ENCODE measurements at regions not wholly inside any gene's neighbourhood (a gene's known extent, or its start where the extent isn't known, plus 50 kb on each side); places are given as distances from the start of the nearest gene placed in this dataset.
"Not testable (repeated sequence)": the region's sequence is repeated elsewhere in the genome, so short reads cannot be mapped to it uniquely, and the experiment has no call there.

DNA sequence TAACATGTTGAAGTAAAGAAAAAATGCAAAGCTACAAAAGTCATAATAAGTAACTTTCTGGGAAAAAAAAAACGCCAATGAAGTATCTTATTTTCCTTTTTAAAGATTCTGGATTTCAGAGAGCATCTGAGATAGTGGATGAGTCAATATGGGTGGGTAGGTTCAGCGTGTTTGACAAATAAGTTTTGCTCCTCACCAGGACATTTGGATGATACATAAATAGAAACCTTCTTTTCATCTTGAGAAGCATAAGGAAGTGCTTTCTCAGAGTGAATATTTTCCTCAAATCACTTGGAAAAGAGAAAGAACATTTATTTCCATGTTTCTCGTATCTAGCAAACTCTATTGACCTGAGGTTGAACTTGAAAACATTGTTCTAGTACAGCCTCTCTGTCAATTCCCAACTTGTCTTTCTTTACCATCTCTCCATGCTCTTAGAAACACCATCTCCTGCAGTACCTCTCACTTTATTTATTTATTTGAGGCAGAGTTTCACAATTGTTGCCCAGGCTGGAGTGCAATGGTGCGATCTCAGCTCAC, 463.2 kb downstream of the KLF5 start:
- peak; percentile 2 for DNase-seq (ENCODE audit: low read depth)

DNA sequence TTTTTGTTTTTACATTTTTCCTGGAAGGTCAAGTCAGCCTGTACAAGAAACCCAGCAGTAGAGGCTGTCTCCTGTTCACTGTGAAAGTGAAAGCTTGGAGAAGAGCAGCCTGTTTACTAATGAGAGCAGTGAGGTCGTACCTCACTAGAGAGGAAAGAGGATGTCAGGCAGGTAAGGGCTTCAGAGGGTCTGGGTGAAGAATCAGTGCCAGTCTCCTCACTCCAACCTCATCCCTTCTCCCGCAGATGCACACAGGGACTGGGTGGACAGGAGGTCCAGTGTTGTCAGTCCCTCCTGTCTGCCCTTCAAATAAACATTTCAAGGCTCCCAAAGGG, 462.5 kb downstream of the KLF5 start:
- DNase-seq (ENCODE audit: low read depth), result no peak

DNA sequence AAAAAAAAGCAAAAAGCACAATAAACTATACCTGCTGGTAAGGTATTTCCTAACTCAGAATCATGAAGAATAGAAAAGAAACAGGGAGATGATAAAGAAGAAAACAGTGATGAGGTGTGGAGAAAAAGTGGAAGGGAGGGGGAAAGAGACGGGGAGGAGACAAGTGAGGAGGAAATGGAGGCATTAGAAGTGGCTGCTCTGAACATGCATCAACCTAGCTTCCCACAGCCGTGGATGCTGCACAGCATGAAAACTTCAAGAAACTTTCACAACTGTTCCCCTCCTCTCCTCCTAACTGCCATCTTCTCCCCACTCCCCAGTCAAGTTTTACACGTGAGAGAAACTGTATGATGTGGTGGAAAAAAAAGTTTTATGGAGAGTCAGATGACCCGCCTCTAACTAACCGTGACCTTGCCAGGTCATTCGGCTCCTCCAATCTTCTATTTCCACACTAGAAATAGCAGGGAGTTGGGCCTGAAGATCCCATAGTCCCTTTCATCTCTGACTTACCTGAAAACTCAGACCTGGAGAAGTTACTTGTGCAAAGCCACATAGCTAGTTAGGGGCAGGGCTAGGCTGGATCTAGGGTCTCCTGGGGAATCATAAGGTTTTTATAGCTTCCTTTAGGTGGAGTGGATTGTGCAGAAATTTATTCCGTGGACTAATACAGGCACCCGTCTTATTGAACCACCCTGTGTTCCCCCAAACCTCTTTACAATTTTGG, 461.9 kb downstream of the KLF5 start:
- no peak for DNase-seq (ENCODE audit: low read depth)

DNA sequence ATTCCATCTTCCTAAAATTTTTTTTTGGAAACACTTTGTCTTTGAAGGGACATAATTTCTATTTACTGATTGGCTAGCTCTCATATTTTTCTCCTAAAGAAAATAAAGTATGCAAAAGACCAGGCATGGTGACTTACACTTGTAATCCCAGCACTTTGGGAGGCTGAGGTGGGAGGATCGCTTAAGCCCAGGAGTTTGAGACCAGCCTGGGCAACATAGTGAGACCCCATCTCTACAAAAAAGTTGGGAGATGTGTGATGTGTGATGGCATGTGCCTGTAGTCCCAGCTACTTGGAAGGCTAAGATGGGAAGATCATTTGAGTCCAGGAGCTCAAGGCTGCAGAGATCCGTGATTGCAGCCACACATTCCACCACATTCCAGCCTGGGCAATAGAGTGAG, 461.3 kb downstream of the KLF5 start:
- DNase-seq (ENCODE audit: low read depth), result not testable (repeated sequence)

DNA sequence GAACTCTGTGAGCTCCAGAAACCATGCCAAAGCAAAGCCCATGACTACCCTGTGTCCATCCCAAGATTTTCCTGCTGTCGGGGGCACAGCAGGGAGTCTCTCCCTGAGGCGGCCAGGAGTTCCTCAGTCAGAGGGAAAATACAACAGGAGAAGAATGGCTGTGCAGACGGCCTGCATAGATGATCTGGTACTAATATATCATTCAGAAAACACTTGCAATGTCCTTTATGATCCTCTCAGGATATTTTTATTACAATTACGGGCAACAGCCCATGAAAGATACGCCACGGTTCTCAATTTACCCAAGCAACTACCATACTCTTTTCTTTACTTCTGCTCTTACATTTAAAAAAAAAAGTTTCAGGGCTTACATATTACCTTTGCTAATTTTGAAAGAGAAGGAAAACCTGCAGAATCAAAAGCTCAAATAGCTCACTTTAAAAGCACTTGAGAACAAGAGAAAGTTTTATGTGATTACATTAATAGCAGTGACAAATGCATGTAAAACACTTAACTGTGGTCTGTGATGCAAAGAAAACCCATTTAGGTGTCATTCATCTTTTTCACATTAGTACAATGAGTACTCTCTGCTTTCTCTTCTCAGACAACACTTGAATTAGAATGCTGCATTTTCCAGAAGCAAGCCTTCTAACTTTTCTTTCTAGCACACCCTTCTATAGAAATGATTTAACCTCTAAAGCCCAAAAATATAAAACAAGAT, 460.8 kb downstream of the KLF5 start:
- no peak for DNase-seq (ENCODE audit: low read depth)

DNA sequence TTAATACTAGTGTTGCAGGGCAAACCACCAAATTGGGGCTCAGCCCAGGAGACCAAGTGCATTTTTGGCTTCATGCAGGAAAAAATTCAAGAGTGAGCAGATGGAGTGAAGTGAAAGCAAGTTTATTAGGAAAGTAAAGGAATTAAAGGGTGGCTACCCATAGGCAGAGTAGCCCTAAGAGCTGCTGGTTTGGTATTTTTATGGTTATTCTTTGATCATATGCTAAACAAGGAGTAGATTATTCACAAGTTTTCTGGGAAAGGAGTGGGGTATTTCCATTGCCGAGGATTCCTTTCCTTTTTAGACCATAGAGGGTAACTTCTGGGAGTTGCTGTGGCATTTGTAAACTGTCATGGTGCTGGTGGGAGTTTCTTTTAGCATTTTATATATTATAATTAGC, 459.0 kb downstream of the KLF5 start:
- DNase-seq (ENCODE audit: low read depth), result no peak

DNA sequence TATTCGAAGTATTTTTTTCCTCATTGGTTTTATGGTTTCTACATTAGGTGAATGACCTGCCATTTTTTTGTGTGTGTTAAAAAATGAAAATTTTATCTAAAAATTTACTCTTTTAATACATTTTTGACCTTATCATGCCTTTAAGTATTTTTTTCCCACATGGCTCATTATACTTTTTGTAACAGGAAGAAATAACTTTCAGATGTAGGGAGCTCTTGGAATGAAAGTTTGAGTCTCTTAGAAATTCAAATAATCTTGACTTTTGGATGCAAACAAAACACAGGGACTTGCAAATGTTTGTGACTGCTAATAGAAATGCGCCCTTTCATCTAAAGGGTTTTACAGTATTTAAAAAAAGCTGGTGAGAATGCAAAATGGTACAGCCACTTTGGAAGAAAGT, 457.9 kb downstream of the KLF5 start:
- DNase-seq (ENCODE audit: low read depth), result no peak

DNA sequence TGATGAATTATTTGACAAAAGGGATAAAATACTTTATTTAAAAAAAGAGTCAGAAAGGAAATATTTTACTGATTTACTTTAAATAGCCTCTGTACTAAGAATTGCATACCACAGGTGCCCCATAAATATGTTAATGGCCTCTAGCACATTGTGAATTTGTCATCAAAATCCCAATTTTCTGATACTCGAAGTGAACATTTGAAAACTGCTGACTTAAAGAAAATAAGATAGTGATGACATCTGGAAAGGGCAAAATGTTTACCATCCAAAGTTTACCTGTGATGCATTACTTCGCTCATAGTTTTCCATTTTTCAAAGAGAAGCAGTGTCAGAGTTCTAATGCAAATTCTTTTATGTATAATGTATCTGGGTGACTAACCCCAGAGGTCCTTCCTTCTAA, 455.4 kb downstream of the KLF5 start:
- no peak for DNase-seq (ENCODE audit: low read depth)

DNA sequence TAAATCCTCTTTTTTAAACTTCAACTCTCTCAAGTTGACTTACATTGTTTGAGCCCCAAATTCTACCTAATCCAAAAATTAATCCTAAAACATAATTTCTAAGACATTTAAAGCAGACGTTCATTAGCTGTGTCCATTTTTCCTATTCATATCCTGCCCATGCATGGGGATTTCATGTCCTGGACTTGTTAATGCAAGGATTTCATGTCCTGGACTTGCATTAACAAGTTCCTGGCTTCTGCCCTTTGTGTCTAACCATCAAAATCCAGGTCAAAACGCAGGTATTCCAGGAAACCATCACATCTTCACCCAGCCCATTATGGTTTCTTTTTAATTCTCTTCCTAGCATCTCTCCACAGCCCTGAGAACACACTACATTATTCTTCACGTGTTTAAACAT, 454.9 kb downstream of the KLF5 start:
- DNase-seq (ENCODE audit: low read depth), result no peak

DNA sequence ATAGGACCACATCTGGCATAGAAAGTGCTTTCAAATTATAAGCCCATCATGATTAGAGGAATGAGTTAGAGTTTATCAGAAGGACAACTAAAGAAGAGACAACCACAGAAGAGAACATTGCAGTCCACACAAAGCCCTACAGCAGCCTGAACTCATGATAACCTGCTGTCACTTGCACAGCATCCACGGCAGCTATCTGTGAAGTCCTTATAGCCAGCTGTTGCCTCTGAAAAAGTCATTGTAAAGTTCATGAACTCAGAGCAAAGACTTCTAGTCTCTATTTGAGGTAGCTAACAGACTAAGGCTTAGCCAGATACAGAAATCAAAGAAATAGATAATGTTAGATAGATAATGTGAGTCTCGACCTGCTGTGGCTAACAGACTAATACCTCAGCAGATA, 450.0 kb downstream of the KLF5 start:
- DNase-seq (ENCODE audit: low read depth), result no peak

DNA sequence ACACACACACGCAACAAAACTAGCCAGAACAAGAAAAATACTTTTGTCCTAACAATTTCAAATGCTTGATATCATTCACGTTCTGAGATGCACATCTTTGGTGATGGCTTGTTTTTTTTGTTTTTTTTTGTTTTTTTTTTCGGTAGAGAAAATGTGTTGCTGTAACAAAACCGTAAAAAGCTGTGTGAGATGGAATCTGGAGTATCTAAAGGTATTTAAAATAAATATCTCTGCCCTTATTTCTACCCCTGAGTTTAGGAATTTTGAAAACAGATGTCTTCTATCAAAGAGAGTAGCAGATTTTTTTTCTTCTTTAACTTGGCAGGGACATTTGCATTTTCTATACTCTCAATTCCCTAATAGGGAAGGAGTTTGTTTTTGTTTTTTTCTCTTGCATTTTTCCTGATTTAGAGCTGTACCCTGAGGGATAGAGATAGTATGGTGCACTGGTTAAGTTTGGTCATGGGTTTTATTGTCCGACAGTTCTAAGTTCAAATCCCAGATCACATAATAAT, 446.6 kb downstream of the KLF5 start:
- DNase-seq (ENCODE audit: low read depth), result no peak

DNA sequence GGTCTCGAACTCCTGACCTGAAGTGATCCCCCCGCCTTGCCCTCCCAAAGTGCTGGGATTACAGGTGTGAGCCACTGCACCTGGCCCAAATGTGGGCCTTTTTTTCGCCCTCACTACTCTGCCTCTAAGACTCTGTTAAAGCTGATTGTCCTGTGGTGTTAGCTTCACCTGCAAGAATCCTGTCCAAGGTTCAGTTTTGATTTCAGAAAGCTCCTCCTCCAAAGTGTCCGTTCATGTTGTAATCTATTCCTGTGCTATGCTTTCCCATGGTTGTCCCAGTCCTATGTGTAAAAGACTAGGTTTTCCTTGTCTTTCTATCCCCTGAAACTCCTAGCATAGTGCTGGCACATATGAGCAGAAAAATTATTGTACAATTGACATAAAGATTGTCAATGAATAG, 440.9 kb downstream of the KLF5 start:
- no peak for DNase-seq (ENCODE audit: low read depth)

DNA sequence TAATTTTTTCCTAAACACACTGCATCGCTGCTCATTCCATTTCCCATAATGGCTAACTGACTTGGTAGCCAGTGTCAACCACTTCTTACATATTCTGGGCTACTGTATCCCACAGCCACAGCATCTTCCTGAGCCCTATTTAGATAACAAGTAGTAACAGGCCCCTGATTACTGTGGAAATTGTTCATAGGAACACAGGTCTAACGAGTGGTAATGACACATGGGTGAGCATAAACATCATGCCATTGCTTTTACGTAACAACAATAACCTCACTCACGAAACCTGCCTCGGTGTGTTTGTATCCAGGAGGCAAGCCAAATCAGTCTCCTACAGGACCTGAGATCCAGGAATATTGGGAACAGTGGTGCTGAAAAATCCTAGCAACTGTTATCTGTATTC, 438.6 kb downstream of the KLF5 start:
- no peak for DNase-seq (ENCODE audit: low read depth)

DNA sequence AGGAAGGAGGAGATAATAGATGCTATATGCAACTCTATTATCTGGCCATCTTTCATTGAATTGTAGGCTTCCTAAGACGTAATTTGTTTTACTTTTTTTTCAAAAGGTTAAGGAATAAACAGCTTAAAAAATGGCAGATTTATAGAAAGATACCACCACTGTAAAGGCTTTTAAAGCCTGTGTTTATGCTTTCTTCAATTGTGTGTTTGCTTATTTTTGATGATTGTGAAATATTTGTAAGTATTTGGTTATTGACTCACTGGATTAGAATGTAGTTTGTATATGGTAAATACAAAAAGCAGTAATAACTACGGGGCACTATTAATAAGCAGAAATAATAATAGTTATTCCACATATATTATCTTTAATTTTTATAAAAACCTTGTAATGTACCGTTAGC, 437.9 kb downstream of the KLF5 start:
- DNase-seq (ENCODE audit: low read depth), result no peak

DNA sequence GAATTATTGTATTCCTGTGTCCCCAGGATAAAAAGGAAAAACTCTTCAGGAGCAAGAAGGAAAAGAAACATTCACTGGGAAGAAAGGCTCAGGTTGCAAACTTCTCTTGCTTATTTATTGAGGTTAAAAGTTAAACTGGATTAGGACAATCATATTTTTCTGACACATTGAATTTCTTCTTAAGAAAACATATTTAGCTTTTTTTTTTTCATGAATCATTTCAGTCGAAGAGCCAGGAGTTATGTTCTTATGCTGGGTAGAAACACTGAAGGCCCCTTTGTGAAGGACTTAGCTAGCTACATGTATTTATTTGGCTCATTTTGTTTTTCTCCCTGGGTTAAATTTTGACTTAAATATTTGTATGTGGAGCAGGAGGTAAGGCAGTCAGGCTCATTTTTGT, 434.0 kb downstream of the KLF5 start:
- DNase-seq (ENCODE audit: low read depth), result peak; percentile 43

DNA sequence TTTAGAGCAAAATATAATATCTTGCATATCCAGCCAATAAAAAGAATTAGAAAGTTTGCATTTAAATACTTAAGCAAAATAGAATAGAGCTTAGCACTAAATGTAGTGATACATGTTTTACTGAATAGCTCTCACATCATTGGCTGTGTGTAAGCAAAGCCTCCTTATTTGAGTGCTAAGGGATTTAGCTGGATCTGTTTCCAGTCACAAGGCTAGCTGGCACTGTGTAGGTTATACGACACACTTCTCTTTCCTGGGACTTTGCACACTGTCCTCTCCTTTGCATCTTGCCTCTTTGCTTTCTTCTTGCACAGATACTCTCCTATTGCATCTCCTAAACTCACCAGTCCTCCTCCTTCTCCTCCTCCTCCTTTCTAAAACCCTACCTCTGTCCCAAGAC, 423.8 kb downstream of the KLF5 start:
- no peak for DNase-seq (ENCODE audit: low read depth)

DNA sequence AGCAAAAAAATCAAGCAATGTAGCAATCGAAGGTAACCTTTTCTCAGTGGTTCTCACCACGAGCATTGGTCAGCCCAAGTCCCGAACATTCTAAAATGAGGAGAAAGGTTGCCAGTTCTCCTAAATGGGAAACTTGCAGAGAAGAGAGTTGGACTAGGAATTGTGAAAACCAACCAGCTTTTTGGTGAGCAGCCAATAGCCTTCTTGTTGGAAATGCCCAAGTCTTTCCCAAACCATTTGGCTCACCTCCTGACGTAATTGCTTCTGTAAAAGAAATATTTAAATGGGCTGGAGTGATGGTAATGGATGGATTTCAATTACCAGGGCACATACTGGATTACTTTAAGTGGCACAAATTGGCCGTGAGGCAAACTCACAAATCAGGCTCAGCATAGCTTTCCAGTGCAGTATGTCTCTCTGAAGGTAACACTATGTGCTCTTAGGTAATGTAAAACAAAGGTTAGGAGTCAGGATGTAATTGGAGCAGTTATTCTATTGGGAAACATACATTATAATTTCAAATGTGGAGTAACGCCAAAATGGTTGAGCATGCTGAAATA, 423.2 kb downstream of the KLF5 start:
- DNase-seq (ENCODE audit: low read depth), result no peak

DNA sequence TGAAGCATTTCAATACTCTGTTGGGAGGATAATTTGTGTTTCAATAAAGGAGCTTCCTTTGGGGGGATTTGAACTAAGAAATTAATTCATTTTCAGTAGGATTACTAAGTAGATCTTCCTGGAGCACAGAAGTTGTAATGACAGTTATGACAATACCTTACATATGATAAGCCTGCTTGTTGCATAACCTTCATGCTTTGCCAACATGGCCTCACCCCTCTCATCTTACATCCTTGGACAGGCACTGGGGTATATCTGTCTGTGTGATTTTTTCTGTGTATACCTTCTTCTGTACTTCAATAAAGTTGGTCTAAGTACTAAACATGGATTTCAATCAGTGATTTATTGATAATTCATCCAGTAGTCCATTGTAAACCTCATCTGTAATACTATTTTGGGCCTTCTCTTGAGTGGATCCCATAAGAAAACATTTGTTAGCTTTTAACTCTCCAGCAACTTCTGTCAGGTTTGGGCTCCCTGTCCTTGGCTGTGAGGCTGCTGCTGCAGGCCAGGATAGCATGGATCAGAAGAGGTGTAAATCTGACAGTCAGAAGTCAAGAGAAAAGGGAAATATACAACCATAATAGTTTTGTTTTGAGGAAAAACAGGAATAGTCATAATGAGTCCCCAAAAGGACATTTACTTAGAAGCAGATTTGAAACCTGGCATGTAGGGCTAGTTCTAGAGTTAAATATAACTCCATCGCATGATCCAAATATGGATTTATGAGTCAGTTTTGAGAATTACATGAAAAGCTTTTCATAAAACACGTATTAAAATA, 422.2 kb downstream of the KLF5 start:
- DNase-seq (ENCODE audit: low read depth), result no peak

DNA sequence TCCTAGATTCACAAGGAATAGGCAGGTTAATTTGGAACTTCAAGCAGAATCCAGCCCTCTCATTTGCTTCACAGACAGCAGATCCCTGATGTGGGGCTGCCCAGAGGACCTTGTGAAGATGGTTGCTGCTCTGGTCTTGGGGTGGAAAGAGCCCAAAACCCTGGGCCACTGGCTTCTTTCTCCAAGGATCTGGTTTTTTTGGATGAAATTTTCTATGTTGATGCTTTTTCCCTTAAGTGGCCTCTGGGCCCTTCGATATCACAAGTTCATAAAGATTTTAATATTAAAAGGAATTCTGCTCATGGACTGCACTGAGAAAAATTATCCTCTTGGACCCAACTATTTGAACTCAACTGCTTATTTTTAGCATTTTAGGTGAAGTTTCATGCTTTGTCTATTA, 421.1 kb downstream of the KLF5 start:
- no peak for DNase-seq (ENCODE audit: low read depth)

DNA sequence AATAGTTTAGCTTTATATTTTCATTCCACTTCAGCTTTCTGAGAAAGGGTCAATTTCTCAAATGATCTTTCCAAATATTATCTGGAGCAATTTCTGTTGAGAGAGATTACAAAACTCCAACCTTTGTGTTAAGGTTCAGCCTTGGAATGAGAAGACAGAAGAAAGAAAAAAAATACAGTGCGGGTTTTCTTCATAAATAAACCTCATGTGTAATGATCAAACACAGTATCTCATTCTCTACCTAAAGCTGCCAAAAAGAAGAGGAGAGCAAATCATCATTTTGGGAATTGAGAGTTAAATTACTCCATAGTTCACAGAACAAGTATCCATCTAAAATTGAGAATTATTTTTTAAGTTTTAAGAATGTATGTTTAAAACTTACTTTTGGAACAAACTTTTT, 420.5 kb downstream of the KLF5 start:
- DNase-seq (ENCODE audit: low read depth), result no peak

DNA sequence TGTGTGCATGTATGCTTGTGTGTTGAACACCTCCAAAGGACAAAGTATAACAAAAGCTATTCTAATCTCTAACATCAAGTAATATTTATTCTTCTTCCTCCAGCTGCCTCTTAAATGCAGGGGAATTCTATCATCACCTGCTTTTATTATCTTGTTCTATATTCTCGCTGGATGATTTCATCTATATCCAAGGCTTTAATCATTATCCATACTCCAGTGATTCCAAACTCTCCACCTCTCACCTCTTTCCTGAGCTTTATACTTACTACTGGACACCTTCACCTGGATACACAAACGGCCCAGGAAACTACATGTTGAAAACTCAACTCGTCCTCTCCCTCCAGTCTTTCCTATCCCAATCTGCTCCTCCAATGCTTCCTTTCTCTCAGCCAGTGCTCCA, 418.6 kb downstream of the KLF5 start:
- DNase-seq (ENCODE audit: low read depth), result no peak

DNA sequence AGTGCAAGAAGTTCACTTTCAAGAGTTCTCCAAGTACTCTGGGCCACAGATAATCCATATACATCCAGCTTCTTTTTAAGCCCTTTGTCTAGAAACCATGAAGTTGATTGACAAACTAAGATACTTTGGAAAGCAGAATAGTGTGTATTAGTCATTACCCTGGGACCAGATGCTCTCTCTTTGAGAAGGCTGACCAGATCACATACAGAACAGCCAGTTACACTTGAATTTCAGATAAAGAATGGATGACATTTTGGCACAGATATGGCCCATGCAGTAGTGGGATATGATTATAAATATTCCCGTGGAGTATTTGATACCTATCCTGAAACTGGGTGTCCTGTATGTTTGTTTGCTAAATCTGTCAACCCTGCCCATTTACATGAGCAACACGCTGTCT, 414.2 kb downstream of the KLF5 start:
- no peak for DNase-seq (ENCODE audit: low read depth)
